ENCODE measurements at regions not wholly inside any gene's neighbourhood (a gene's known extent, or its start where the extent isn't known, plus 50 kb on each side); places are given as distances from the start of the nearest gene placed in this dataset.

- Histone ChIP-seq H3K27ac (no peak overlapping the region), H3K79me2 (ENCODE audit: low read depth) (no peaks in the 10 kb centered on the region), H3K9me2 (ENCODE audit: insufficient read depth) (no peaks in the 10 kb centered on the region), H3K27me3 (ENCODE audit: insufficient read depth, low read depth) (no peaks in the 10 kb centered on the region), H3K4me1 (replicated peaks; ENCODE audit: insufficient read depth) (no peaks in the 10 kb centered on the region), H4K20me1 (ENCODE audit: insufficient read depth) (no peaks in the 10 kb centered on the region), H2AFZ (no peak overlapping the region), H3K36me3 (ENCODE audit: low read depth) (no peaks in the 10 kb centered on the region), H3K4me3 (no peak overlapping the region), H3K9me3 (ENCODE audit: insufficient read depth, low read depth) (no peaks in the 10 kb centered on the region), H3F3A (ENCODE audit: insufficient read depth, low read depth) (no peaks in the 10 kb centered on the region), H3K4me2 (no peak overlapping the region)
- POLR2A ChIA-PET (ENCODE audit: unreplicated experiment) = no interaction called here
- intact Hi-C loops (cut with micrococcal nuclease; ENCODE audit: unreplicated experiment) = no loop called here
- no TSS peak for BruUV-seq (replicated peaks)
- TF ChIP-seq EZH2 (IDR thresholded peaks at IDR 0.05; ENCODE audit: low read depth) = no peak
- CTCF ChIA-PET = no interaction called here
- no peak for DNase-seq
These were observed 465.0 kb downstream of the PLOD2 start for GRCh38 chr3:145696011-145696410.

GRCh38 chr3:145698250-145698649 is 462.7 kb downstream of the PLOD2 start:
- no peak for DNase-seq
- Histone ChIP-seq H3K4me2 (no peak overlapping the region), H3K4me3 (no peak overlapping the region), H3K79me2 (ENCODE audit: low read depth) (no peaks in the 10 kb centered on the region), H3K27ac (no peak overlapping the region), H3K4me1 (replicated peaks; ENCODE audit: insufficient read depth) (no peaks in the 10 kb centered on the region), H3K27me3 (ENCODE audit: insufficient read depth, low read depth) (no peaks in the 10 kb centered on the region), H3K9me3 (ENCODE audit: insufficient read depth, low read depth) (no peaks in the 10 kb centered on the region), H3F3A (ENCODE audit: insufficient read depth, low read depth) (no peaks in the 10 kb centered on the region), H3K36me3 (ENCODE audit: low read depth) (no peaks in the 10 kb centered on the region), H3K9me2 (ENCODE audit: insufficient read depth) (no peaks in the 10 kb centered on the region), H2AFZ (no peak overlapping the region; the same call in 1 of the 2 replicates), H4K20me1 (ENCODE audit: insufficient read depth) (no peaks in the 10 kb centered on the region)
- no TSS peak for BruUV-seq (replicated peaks)
- intact Hi-C loops (cut with micrococcal nuclease; ENCODE audit: unreplicated experiment) = no loop called here
- ChIA-PET POLR2A (ENCODE audit: unreplicated experiment) (no interaction called here), CTCF (no interaction called here)
- TF ChIP-seq CTCF (conservative IDR thresholded peaks at IDR 0.05) (no peak), EZH2 (IDR thresholded peaks at IDR 0.05; ENCODE audit: low read depth) (no peak)

- intact Hi-C loops (cut with micrococcal nuclease; ENCODE audit: unreplicated experiment) = no loop called here
These were observed 462.2 kb downstream of the PLOD2 start for GRCh38 chr3:145698749-145699148.

More at GRCh38 chr3:145698749-145699148, 462.2 kb downstream of the PLOD2 start:
- Histone ChIP-seq H3K27me3 (ENCODE audit: insufficient read depth, low read depth) (no peaks in the 10 kb centered on the region), H3K4me3 (no peak overlapping the region), H3K27ac (no peak overlapping the region), H3K9me2 (ENCODE audit: insufficient read depth) (no peaks in the 10 kb centered on the region), H3K79me2 (ENCODE audit: low read depth) (no peaks in the 10 kb centered on the region), H4K20me1 (ENCODE audit: insufficient read depth) (no peaks in the 10 kb centered on the region), H3K4me1 (replicated peaks; ENCODE audit: insufficient read depth) (no peaks in the 10 kb centered on the region), H3K9me3 (ENCODE audit: insufficient read depth, low read depth) (no peaks in the 10 kb centered on the region), H3K36me3 (ENCODE audit: low read depth) (no peaks in the 10 kb centered on the region), H3K4me2 (no peak overlapping the region), H2AFZ (no peak overlapping the region), H3F3A (ENCODE audit: insufficient read depth, low read depth) (no peaks in the 10 kb centered on the region)
- no TSS peak for BruUV-seq (replicated peaks)
- DNase-seq = no peak
- TF ChIP-seq CTCF (conservative IDR thresholded peaks at IDR 0.05) (no peak), EZH2 (IDR thresholded peaks at IDR 0.05; ENCODE audit: low read depth) (no peak)
- POLR2A ChIA-PET (ENCODE audit: unreplicated experiment) = no interaction called here
- CTCF ChIA-PET = no interaction called here

Data from PC-9 (cell line).